Fibroblast of skin of back (primary cell): ENCODE measurements at regions not wholly inside any gene's neighbourhood (a gene's known extent, or its start where the extent isn't known, plus 50 kb on each side); places are given as distances from the start of the nearest gene placed in this dataset.

ENCODE experiments used
- DNase-seq: peaks from one replicate; pipeline ENCODE4 v3.0.0-alpha.2; 2013

DNA sequence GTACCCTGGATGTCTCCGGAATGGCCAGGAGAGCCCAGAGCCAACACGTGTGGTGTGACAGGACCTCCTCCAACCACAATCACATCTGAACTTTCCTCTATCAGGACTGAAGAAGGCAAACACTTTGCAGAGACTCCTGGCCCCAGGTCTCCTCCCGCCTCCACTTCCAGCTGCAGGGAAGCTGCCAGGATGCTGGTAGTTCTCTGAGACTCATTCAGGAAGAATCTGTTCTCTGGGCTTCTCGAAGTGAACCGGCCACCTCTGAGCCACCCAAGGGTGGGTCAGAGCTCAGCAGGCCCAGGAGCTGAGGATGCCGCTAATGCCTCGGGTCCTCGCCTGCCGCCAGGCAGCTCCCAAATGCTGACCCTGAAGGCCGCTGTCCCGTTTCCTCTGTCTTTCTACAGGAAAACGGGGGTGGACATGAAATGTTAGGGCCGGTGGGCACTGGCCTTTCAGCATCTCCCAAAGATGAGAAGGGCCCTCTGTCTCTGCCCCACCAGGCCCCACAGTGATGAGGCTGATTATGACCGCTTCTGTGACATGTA is 789.9 kb downstream of the BRD1 start:
- DNase-seq, result no peak

DNA sequence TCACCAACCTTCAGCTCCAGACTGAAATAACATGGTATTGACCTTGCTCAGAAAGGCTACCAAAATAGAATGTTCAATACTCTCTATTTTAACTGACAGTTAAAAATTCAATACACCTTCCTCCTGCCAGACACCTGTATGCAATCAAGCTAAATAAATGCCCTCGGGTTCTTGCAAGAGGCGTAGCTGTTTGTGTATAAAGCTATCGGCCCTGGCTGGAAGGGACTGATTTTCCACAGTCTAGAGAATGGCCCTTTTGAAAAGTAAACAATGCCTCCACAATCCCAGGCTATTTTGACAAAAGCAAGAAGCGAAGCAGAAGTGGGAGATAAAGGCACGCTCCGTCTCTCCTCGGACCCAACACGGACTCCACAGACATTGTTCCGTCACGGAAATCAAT is 791.2 kb downstream of the BRD1 start:
- no peak for DNase-seq

DNA sequence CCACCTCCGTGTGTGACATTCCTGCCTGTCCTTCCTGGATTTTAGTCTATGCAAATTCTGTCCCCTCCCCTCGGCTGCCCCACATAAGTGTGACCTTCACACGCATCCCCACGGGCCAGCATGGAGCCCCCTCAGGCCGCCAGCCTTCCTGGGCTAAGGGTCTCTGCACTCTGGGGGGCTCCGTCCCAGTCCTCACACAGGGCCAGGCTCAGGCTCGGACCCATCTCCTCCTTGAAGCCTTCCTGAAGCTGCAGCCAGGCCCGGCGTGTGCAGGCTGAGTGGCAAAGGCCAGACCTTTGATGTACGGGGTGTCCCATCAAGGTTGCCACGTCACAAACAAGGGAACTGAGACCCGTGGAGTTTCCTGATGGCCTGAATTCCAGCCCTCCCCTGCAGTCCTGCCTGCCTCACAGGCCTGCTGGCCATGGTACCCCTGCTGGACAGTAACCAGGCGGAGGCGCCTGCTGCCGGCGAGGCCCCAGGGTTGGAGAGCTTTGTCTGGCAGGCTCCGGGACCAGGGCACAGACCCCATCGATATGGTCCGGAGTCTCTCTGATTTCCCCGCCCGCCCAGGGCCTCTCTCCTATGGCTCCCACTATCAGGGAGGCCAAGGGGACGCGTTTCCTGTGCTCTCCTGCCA is 791.7 kb downstream of the BRD1 start:
- DNase-seq, result no peak

DNA sequence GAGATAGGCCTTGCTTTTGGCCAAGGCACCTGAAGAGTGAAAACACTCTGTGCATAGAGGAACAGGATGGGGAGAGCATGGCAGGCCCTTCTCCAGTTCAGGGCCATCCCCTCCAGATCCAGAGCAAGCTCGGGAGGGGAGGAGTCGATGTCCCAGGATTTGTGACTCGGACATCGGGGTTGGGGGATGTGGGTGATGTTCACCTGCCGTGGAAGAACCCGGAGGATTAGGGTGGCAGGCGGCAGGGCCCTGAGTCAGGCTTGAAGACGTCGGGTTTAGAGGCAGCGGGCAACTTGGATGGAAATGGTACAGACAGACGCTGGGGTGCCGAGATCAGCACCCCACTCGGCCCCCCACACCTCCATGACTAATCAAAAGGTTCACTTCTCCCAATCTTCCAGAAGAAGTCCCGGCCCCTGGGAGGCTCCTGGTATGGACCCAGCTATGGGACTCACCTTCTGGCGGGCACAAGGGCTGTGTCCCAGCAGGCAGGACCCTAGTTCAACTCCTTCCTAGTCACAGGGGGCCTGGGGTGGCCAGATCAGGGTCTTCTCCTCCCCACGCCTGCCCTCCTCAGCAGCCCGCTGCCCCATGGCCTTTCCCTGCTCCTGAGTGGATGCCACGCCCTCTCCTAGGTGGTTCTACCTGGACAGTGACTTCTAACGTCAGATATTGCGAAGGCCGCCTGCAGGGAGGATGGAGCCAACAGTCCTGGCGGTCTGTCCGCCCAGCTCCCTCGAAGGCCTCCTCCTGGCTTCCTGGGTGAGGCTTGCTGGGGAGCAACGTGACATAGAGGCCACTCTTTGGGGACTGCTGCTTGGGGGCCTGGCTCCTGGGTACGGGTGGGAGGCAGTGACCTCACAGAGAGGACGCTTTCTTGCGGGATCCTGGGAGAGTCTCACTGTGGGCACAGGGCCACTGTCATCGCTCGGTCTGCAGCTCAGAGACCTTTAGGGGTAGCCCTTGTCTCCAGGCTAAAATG is 792.5 kb downstream of the BRD1 start:
- no peak for DNase-seq

DNA sequence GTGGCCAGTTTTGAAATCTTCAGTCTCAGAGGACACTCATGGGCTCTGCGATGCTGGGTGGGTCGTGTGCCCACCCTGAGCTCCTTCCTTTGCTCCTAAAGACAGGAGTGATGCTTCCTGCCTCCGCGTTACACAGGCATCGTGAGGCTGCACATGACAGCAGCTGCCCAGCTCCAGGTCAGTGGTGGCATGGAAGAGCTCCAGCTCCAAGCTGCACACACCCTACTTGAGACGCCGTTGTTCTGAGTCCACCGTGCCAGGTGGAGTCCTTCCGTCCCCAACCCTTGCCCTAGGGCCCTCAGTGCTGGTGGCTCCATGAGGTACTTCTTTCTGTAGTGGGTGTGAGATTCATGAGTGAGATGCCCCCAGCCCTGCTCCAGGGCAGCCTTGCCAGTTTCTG is 794.1 kb downstream of the BRD1 start:
- no peak for DNase-seq

DNA sequence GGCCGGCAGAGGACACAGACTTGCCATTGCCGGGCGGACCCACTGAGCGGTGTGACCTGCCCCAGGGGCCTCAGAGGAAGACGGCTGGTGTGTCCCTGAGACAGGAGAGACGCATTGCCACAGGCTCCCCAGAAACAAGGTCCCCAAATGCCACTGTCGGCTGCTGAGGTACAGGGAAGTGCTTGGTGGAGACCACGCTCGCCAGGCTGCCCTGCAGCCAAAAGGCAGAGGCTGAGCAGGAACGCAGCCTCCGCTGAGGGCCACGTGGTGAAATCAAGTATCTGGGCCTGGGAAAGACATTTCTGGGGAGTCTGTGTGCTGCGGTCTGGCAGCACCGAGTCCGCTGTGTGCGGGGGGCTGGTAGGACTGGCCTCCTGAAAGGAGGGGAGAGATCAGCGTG is 794.9 kb downstream of the BRD1 start:
- no peak for DNase-seq

DNA sequence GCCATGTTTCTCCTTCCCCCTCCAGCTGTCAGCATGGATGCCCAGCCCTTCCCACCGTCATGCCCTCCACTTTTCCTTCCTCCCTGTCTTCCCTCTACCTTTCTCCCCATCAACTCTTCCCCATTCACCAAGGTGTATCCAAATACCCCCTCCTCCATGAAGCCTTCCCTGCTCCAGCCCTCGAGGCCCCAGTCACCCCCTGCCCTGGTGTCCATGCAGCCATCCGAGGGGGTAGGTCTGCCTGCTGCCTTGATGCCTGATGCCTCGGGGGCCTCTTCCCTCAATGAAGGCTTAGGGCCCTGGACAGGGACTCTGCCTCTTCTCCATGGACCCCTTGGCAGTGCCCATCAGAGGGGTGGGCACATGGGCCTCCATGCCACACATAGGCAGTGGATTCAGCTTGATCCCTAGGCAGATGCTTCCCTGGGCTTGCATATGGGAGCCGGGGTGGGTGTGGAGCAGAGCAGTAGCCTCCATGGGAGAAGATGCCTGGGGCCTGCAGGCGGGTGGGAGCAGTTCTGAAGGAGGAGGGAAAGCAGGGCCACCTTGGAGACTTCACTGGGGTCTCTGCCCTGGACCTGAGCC is 795.8 kb downstream of the BRD1 start:
- no peak for DNase-seq

DNA sequence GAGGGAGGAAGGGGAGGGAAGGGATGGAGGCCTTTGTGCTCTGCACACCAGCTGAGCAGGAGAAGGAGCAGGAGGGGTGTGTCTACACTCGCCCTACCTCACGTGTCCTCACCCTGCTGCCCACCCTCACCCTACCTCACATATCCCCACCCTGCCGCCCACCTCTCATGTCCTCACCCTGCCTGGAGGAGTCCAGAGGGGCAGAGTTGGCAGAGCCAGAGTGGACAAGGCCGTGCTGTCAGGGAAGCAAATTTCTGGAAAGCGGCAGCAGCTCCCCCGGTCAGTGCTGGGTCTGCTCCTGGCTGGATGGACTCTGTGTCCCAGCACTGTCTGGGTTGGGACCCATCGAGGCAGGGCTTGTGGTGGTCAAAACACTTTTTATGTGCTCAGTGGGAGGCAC is 799.6 kb downstream of the BRD1 start:
- DNase-seq, result no peak

DNA sequence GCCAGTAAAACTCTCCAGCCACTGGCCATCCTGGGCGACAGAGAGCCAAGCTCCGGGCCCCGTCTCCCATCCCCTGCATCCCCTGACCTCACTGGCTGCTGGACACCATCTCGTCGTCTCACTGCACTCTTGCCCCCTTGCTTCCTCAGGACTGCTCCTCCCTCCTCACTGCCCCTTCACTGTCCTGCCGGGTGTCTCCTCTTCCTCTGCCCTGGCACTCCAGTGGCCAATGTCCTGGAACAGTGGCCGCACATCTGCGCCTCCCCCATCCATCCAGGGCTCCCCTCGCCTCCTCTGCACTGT is 800.4 kb downstream of the BRD1 start:
- no peak for DNase-seq

DNA sequence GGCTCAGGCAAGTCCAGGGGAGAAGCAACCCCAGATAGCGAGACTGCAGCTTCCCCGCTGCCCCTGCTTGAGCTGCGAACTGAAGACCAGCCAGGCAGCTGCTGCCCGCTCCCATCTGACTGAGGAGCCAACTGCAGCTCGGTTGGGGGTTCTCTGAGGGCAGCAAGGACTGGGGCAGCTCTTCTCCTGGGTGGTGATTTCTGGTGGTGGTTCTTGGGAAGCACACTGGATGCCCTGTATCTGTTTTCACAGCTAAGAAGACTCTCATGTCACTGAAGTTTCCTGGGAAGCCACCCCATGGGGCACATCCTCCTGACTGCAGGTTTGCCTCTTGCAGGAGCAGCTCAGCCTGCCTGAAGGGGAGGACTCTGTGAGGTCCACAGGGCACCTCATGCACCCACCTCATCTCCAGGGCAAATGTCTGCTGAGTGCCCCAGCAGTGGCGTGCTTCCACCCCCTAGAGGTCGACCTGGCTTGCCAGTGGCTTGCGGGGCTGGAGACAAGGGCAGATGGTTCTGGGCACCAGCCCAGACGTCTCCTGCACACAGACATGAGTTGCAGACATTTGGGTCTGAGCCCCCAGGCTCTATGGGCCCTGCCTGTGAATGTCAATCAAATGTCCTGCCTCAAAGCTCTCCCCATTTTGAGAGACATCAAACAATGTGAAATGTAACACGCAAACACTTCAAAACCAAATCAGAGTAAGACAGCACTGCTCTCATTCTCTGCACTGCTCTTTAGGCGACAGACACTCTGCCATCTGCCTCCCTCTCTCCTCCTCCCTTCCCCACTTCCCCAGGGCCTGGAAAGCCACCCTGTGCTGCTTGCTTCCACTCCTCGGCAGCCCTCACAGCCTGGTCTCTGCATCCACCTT is 800.9 kb downstream of the BRD1 start:
- DNase-seq, result no peak

DNA sequence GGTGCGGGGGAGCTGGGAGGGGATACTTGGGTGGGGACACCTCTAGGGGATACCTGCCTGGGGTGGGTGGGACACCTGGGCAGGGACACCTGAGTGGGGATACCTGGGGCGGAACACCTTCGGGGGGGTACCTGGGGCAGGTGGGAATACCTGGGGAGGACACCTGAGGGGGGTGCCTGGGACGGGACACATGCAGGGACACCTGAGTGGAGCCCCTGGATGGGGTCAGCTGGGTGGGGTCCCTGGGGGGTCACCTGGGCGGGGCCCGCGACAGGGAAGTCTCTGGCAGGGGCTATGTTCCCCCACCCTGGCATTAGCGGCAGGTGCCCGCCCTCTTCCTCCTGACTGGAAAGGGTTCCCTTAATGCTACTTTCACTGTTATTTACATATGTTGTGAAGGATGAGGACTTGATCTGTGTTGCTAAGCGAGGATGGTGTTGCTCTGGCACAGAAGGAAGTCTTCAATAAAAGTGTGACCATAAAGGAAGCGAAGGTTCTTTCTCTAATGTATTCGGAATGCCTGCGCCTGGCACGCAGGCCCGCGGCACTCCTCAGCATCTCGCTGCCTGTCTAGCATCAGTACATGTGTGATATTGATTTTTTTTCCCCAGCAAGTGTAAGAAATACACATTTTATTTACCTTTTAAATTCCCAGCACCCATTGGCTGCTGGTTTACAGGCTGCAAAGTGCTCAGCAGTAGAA is 801.7 kb downstream of the BRD1 start:
- DNase-seq, result no peak

DNA sequence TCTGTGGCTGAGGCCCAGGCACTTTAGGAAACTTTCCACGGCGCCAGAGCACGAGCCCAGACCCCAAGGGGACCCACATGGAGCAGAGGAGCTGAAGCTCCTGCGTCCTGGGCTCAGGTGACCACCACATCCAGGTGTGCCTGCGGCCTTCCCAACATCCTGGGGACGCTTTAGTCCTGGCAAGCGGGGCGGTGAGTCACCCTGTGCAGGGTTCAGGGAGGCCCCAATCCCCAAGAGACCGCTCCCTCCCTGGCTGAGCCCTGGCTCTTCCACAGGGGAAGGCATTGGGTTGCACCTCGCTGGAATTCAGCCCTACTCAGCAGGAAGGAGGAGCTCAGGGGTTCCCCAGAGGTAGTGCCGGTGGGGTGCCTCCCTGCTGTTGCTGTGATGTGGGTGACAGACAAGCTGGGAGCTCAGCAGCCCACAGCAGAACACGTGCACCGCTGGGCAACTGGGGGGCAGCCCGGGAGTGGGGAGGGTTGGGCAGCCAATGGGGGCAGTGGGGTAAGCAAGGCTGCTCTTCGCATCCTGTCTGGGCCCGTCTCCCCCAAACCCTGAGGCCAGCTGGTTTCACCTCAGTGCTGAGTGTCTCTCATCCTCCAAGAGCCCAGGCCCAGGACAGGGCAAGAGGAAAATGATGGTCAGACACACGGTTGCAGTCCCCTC is 802.8 kb downstream of the BRD1 start:
- no peak for DNase-seq

DNA sequence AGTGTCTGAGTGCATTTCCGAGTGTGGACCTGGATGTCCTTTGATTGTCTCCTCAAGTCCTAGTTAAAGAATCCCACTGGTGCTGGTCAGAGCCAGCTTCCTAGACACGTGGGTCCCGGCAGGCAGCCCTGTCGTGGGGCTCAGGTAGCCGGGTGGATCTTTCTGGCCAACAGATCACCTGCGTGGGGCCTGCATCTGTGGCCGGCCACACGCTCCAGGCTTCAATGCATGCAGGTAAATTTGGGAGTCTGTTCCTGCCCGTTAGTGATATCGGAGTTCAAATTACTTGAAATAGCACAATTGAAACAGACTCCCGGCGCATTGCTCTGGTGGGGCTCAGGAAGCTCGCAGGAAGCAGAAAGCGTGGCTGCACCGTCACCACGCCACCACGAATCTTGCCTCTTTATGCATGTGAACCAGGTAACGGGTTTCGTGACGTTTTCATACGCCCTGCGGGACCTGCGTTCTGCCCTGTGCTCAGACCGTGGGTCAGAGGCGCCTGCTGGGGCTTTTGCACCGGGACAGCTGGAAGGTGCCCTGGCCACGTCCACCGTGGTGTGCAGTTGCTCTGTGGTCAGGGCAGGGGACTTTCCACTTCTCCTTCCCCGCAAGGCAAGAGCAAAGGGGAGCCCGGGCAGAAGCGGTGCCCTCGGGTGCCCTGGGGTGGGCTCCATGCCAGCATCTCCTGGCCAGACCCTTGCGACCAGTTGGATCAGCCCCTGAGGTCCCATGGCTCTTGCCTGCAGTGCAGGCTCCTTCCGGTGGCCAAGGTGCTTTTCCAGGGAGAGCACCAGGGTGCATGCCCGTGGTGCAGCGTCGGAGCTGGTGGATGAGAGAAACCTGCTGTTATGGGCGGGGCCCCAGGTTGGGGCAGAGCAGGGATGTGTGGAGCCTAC is 803.5 kb downstream of the BRD1 start:
- no peak for DNase-seq

DNA sequence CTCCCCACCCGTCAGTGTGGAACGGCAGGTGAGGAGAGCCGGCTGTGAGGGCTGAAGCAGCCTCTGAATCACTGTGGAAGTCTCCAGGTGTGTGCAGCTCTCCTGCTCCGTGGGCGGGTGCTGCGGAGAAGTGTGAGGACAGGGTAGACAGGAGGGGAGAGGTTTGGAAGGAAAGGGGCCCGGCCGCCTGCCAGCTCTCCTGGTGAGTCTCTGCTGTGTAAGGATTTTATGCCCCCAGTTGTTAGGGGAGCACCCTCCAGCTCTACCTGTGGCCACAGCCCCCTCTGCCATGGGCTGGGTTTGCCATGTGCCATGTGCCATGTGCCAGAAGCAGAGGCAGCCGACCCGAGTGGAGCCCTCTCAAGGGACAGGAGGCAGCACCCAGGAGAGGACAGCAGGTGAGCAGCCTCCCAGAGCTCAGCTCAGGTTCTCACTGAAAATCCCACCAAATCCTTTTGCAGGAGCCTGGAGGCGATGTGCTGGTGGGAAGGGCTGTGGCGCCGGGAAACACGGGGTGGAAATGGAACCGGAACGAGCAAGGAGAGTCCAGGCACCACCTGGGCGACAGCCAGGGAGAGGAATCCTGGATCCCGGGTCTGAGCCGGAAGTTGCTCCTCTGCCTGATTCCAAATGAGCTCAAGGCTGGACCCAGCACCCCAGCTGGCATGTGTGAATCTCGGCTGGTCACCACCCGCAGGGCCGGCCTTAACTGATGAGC is 804.4 kb downstream of the BRD1 start:
- DNase-seq, result no peak

DNA sequence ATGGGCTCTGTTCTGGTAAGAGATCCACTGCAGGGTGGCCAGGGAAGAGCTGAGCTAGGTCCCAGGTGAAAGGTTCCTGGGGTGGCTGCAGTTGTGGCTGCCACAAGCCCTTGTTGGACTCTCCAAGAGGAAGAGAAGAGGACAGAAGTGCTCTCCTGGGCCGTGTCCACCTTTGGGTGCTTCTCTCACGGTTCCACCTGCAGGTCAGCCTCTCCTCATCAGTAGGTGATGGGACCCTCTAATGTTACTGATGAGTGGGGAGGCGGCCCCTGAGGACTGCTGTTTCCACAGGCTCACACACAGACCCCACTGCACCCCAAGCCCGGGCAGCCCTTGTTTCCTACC is 804.9 kb downstream of the BRD1 start:
- DNase-seq, result no peak

DNA sequence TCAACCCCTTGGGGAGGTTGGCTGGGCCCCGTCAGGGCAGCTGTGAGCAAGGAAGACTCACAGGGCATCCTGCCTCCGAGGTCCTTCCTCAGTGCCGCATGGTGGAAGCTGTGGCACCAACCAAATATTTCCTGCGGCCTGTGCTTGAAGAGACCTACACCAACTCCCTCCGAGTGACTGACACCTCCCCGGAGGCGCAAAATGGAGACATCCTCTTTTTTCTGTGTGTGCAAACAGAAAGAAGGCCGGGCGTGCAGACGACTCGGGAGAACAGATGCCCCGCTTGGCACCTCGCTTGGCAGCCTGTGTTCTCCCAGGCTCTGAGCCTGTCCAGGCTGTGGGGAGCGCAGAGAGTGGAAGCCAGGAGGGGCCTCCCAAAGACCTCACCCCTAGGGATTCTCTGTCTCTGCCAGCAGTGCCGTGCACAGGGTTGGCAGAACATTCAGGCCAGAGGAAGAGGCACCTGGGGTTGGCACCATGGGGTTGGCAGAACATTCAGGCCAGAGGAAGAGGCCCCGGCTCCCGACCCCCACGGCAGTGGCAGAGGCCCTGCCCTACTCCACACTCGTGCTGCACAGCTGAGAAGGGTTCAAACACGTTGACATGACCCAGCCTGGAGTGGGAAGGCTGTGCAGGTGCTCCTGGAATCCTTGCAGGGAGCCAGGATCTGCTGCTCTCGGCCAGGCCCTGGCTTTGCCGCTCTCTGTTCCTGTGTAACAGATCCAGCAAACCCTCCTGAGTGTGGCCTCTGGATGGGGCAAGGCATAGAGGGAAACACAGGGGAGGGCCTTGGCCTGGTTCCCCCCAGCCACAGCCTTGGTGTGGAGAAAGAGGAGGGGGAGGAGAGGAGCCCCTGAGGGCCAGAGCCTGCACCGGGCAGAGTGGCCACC is 805.5 kb downstream of the BRD1 start:
- no peak for DNase-seq

DNA sequence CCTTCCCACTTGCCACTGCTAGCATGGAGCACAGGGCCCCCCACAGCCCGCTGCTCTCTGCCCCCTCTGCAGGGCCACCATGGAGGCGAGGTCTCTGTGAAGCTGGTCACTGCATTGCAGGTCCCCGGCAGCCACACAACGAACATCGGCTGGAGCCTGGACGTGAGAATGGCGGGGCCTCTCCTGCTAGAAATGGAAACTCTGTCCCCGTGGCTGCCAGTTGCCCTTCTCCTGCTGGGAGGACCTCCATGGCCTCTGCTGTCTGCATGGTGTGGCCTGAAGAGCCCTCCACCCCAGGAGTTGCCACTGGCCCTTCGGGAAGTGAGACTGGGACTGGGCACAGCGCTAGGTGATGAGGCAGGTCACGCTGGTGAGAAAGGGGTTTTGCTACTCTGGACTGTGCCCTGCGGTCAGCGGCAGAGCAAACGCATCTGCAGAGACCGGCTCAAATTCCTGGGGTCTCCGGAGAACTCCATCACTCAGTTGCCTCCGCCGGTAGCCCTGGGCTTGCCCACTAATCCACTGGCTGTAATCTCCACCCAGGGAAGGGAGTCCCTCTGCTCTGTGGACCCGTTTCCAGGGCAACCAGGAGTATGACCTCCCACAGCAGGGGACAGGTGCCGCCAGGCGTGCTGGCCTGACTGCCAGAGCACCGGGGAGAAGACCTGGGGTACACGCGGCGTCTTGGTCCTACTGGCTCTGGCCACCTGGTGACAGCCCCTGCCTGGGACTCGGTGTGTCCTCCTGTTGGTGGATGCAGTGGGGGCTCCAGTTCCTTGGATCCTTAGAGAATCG is 806.3 kb downstream of the BRD1 start:
- DNase-seq, result no peak
